HG02852 (cell line): ENCODE measurements at regions not wholly inside any gene's neighbourhood (a gene's known extent, or its start where the extent isn't known, plus 50 kb on each side); places are given as distances from the start of the nearest gene placed in this dataset.

Experiments
- ATAC-seq: cut with Tn5 transposase; IDR thresholded peaks from one replicate; pipeline ENCODE4 v1.9.1; 2021; ENCODE audit warnings: mild to moderate bottlenecking, moderate library complexity; ENCODE audit not compliant: unreplicated experiment

GRCh38 chr17:70857351-70857750 is 688.0 kb downstream of the KCNJ2 start:
- no peak for ATAC-seq

- no peak for ATAC-seq
Measured at GRCh38 chr17:70859829-70860228, 690.5 kb downstream of the KCNJ2 start.

DNA sequence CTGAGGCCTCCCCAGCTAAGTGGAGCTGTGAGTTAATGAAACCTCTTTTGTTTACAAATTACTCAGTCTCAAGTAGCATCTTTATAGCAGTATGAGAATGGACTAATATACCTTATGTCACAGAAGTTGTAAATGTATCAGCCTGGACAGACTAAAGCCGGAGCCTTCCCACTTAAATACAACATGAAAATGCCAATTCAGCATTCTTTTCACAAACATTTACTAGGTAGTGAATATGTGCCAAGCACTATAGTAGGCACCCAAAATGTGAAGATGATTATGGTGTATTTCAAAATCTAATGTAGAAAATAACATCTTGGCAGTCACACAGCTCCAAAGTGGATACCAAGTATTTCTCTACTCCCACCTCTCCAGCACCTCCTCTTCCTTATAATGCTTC is 693.0 kb downstream of the KCNJ2 start:
- no peak for ATAC-seq

- no peak for ATAC-seq
Measured at GRCh38 chr17:70863436-70864248, 694.3 kb downstream of the KCNJ2 start.

GRCh38 chr17:70865993-70866804 is 696.9 kb downstream of the KCNJ2 start:
- no peak for ATAC-seq

GRCh38 chr17:70868149-70868548 is 698.8 kb downstream of the KCNJ2 start:
- ATAC-seq: no peak

GRCh38 chr17:70869402-70870085 is 700.2 kb downstream of the KCNJ2 start:
- ATAC-seq: no peak

DNA sequence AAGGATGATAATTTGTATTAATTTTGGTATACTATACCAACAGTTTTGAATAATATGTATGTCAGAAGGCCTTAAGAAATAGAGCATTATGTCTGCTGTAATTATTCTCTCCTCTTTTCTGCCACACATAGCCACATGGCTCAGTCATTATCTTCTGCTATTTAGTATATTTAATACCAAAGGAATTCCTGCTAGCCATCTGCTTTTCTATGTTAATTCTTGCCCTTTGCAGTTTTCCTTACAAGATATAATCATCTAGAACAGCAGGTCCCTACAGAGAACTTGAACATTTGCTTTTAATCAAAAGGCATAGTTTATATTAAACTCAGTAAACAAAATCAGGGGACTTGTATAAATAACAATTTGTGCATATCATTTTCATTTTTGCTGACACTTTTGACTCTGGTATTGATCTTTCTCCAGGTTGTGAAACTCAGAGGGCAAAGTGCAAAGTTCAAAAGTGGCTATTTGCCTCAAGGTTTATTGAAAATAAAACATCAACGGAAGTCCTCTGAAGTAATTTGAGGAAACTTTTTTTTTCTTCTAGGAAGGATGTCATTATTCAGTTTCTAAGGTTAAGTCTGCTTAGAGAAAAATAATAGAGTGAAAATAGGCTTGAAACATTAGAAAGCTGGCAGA is 702.0 kb downstream of the KCNJ2 start:
- no peak for ATAC-seq

GRCh38 chr17:70872103-70872502 is 702.8 kb downstream of the KCNJ2 start:
- no peak for ATAC-seq

- ATAC-seq: no peak
Measured at GRCh38 chr17:70875729-70876310, 706.5 kb downstream of the KCNJ2 start.

- ATAC-seq: no peak
Measured at GRCh38 chr17:70878879-70879278, 709.5 kb downstream of the KCNJ2 start.

- ATAC-seq: no peak
Measured at GRCh38 chr17:70879401-70879800, 710.1 kb downstream of the KCNJ2 start.

- ATAC-seq: no peak
Measured at GRCh38 chr17:70881093-70881492, 711.8 kb downstream of the KCNJ2 start.

GRCh38 chr17:70882504-70882903 is 713.2 kb downstream of the KCNJ2 start:
- ATAC-seq: no peak

- no peak for ATAC-seq
Measured at GRCh38 chr17:70886648-70887047, 717.3 kb downstream of the KCNJ2 start.

DNA sequence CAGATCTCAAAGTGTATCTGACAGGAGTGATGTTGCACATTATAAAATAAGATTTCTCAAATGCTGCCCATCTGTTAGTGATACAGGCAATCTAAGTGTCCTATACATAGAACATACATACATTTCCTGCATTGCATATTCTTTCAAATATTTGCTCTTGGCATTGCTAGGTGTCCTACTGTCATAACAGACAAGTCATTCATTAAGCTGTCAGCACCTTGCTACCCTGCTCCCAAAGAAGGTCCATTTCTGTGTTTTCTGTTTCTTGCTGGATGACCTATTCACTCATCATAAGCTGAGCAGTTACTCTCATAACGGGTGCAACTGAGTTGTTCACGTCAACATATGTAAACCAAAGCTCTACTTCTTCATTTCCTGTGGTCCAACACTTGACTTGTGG is 719.0 kb downstream of the KCNJ2 start:
- no peak for ATAC-seq

GRCh38 chr17:70891306-70891705 is 722.0 kb downstream of the KCNJ2 start:
- ATAC-seq: no peak

GRCh38 chr17:70892527-70892926 is 723.2 kb downstream of the KCNJ2 start:
- no peak for ATAC-seq

DNA sequence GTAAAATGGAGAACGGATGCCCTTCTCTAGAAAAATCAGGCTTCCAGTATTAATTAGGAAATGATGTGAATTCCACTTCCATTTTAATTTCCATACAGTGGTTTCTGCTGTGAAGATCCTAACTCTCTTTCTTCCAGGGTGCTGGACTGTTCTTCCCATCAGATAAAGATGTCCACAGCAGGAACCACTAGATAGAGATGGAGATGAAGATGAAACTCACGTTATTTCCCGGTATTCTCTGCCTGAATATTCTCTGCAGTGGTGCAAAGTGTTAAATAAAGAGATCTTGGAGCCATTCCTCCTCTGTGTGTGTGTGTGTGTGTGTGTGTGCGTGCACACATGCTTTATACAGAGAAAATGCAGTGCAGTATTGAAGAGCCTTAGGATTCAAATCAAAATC is 727.5 kb downstream of the KCNJ2 start:
- ATAC-seq: no peak

GRCh38 chr17:70897446-70897845 is 728.1 kb downstream of the KCNJ2 start:
- ATAC-seq: no peak

GRCh38 chr17:70901870-70902269 is 732.5 kb downstream of the KCNJ2 start:
- ATAC-seq: no peak
